Glutamatergic neuron (in vitro differentiated cells): ENCODE measurements at regions not wholly inside any gene's neighbourhood (a gene's known extent, or its start where the extent isn't known, plus 50 kb on each side); places are given as distances from the start of the nearest gene placed in this dataset.

Experiments used
- DNase-seq: peaks from one replicate; pipeline ENCODE4 v3.0.0; 2022
- H3K27ac Mint-ChIP-seq: one replicate; pipeline ENCODE4 v1.8.0; 2020; ENCODE audit warnings: mild to moderate bottlenecking, mixed read lengths, inconsistent platforms; ENCODE audit not compliant: unreplicated experiment
- H3K27me3 Mint-ChIP-seq: one replicate; pipeline ENCODE4 v1.8.0; 2020; ENCODE audit warnings: mild to moderate bottlenecking, moderate library complexity, mixed read lengths, inconsistent platforms; ENCODE audit not compliant: unreplicated experiment
- H3K36me3 Mint-ChIP-seq: one replicate; pipeline ENCODE4 v1.8.0; 2020; ENCODE audit warnings: mild to moderate bottlenecking, mixed read lengths, inconsistent platforms; ENCODE audit not compliant: unreplicated experiment
- H3K4me1 Mint-ChIP-seq: one replicate; pipeline ENCODE4 v1.8.0; 2020; ENCODE audit warnings: mild to moderate bottlenecking, low read depth, mixed read lengths, inconsistent platforms; ENCODE audit not compliant: unreplicated experiment
- H3K4me3 Mint-ChIP-seq: one replicate; pipeline ENCODE4 v1.8.0; 2020; ENCODE audit warnings: mild to moderate bottlenecking, mixed read lengths, inconsistent platforms; ENCODE audit not compliant: unreplicated experiment
- H3K9me3 Mint-ChIP-seq: one replicate; pipeline ENCODE4 v1.8.0; 2020; ENCODE audit warnings: mild to moderate bottlenecking, moderate library complexity, mixed read lengths, inconsistent platforms; ENCODE audit not compliant: unreplicated experiment
- TF ChIP-seq, protein P1 (sequence below): fragments of 200-600 bp; sonication (generic); IDR thresholded peaks from one replicate; pipeline ENCODE4 v1.5.0; 2021; ENCODE audit not compliant: partially characterized antibody, unreplicated experiment

DNA sequence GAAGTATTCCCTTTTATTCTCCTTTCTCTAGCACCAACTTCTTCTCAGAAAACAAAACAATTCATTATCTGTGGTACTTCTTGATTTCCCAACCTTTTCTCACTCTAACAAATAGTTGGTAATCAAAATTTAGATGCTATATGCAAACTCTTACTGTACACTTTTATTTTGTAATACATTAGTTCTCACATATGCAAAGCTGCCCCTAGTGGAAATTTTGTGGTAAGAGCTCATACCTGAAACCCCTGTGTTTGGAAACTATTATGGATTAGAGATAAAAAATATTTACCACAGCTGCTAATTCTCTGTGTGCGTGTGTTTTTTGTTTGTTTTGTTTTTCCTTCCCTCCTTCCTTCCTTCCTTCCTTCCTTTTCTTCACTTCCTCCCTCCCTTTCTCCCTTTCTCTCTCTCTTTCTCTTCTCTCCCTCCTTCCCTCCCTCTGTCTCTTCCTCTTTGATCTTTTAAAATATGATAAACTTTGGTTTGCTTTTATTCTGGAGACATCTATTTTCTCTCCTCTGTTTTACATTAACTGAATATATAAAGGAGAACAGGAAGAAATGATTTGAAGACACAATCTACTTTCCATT is 537.4 kb downstream of the SLITRK6 start:
- Mint-ChIP-seq H3K9me3 (no peaks in the 10 kb centered on the region), H3K36me3 (peaks cover 1% of the 10 kb centered on the region), H3K4me1 (peaks cover 2% of the 10 kb centered on the region), H3K27me3 (no peaks in the 10 kb centered on the region), H3K4me3 (no peak overlapping the region), H3K27ac (no peak overlapping the region)
- DNase-seq, result no peak
- TF ChIP-seq, protein P1, sequence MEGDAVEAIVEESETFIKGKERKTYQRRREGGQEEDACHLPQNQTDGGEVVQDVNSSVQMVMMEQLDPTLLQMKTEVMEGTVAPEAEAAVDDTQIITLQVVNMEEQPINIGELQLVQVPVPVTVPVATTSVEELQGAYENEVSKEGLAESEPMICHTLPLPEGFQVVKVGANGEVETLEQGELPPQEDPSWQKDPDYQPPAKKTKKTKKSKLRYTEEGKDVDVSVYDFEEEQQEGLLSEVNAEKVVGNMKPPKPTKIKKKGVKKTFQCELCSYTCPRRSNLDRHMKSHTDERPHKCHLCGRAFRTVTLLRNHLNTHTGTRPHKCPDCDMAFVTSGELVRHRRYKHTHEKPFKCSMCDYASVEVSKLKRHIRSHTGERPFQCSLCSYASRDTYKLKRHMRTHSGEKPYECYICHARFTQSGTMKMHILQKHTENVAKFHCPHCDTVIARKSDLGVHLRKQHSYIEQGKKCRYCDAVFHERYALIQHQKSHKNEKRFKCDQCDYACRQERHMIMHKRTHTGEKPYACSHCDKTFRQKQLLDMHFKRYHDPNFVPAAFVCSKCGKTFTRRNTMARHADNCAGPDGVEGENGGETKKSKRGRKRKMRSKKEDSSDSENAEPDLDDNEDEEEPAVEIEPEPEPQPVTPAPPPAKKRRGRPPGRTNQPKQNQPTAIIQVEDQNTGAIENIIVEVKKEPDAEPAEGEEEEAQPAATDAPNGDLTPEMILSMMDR, result peak; percentile 62

DNA sequence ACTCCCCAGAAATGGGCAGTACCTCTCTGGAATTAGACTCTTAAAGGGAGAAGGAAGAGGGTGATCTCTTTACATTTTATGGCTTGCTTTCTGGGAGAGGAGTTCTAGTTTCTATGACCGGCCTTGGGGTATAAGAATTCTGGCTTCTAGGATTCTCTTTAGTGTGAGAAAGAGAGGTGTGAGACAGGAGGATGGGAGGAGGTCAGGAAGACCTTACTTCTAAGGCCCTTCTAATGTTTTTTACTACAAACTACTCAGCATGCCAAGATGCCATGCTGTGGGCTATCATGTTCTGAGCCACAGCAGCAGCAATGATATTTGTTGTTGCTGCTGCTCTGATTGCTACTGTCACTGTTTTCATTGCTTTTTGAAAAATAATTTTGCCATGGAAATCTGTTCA is 538.3 kb downstream of the SLITRK6 start:
- H3K4me3 Mint-ChIP-seq, result no peak overlapping the region
- H3K27ac Mint-ChIP-seq, result no peak overlapping the region
- peaks cover 1% of the 10 kb centered on the region for H3K4me1 Mint-ChIP-seq
- TF ChIP-seq, protein P1, result no peak
- no peaks in the 10 kb centered on the region for H3K36me3 Mint-ChIP-seq
- no peak for DNase-seq
- no peaks in the 10 kb centered on the region for H3K27me3 Mint-ChIP-seq
- no peaks in the 10 kb centered on the region for H3K9me3 Mint-ChIP-seq

DNA sequence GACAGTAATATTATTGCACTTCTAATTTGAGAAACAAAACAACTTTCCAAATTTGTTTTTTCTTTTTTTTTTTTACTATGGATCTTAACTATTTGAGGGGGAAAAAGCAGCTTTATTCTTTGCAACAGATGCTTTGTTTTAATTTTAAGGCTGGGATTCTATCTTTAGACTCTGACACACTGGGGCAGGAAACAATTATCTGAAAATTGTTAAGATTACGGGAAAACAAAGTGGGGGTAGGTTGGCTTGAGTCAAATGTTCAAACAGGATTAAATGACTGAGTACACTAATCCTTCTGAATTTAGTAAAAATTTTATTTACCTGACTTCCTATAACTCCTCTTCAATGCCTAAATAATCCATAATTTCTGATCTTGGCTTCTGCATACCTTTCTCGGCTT is 543.2 kb downstream of the SLITRK6 start:
- TF ChIP-seq, protein P1, result no peak
- no peak overlapping the region for H3K4me3 Mint-ChIP-seq
- no peak overlapping the region for H3K27ac Mint-ChIP-seq
- no peak for DNase-seq
- no peaks in the 10 kb centered on the region for H3K4me1 Mint-ChIP-seq
- peaks cover 5% of the 10 kb centered on the region for H3K9me3 Mint-ChIP-seq
- no peaks in the 10 kb centered on the region for H3K27me3 Mint-ChIP-seq
- H3K36me3 Mint-ChIP-seq, result no peaks in the 10 kb centered on the region

DNA sequence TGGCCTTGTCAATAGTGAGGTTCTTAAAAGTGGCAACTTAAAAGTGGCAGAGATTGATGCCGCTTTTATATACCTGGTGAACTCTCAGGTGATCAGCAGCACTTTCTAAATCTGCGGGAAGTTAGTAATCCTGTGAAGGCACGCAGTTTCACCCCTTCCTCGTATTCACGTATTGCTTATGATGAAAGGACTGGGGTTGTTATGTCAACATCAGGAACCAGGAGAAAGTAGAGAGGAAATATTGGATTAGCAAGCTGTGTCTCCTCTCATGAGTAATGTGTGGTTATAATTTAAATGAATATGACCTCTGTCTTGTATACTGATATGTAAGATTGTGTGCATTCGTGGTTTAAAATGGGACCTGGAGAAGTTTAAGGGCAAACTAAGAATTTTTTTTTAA is 544.6 kb downstream of the SLITRK6 start:
- no peak overlapping the region for H3K4me3 Mint-ChIP-seq
- no peaks in the 10 kb centered on the region for H3K4me1 Mint-ChIP-seq
- TF ChIP-seq, protein P1, result no peak
- H3K27me3 Mint-ChIP-seq, result no peaks in the 10 kb centered on the region
- DNase-seq, result no peak
- no peaks in the 10 kb centered on the region for H3K36me3 Mint-ChIP-seq
- H3K9me3 Mint-ChIP-seq, result peaks cover 5% of the 10 kb centered on the region
- H3K27ac Mint-ChIP-seq, result no peak overlapping the region

DNA sequence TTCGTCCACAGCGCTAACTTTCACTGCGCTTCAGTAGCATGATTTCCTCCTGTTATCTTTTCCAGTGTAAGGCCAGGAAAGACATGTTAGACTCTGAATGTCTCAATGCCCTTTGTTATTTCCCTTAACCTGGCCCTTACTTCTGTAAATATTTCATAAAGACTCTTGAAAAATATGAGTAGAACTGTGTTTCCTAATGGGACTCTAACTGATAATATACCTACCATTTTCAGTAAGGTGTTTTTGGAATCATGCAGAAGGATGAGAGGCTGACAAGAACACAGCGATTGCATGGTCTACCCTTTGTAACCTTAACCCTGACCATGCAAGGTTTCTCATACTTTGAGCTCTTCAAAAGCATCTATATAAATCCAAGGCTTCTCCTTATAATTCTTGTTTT is 550.1 kb downstream of the SLITRK6 start:
- no peaks in the 10 kb centered on the region for H3K4me1 Mint-ChIP-seq

More for the DNA sequence above, 550.1 kb downstream of the SLITRK6 start:
- no peaks in the 10 kb centered on the region for H3K36me3 Mint-ChIP-seq
- H3K27ac Mint-ChIP-seq, result no peak overlapping the region
- no peak for DNase-seq
- H3K9me3 Mint-ChIP-seq, result peaks cover 5% of the 10 kb centered on the region
- TF ChIP-seq, protein P1, result no peak
- H3K27me3 Mint-ChIP-seq, result no peaks in the 10 kb centered on the region
- H3K4me3 Mint-ChIP-seq, result no peak overlapping the region
